DMS79 (cell line): ENCODE measurements at regions not wholly inside any gene's neighbourhood (a gene's known extent, or its start where the extent isn't known, plus 50 kb on each side); places are given as distances from the start of the nearest gene placed in this dataset.
"Not testable (repeated sequence)": the region's sequence is repeated elsewhere in the genome, so short reads cannot be mapped to it uniquely, and the experiment has no call there.

Source experiments
- DNase-seq: peaks from one replicate; lab custom pipeline; 2025; lab: John Stamatoyannopoulos, UW

DNA sequence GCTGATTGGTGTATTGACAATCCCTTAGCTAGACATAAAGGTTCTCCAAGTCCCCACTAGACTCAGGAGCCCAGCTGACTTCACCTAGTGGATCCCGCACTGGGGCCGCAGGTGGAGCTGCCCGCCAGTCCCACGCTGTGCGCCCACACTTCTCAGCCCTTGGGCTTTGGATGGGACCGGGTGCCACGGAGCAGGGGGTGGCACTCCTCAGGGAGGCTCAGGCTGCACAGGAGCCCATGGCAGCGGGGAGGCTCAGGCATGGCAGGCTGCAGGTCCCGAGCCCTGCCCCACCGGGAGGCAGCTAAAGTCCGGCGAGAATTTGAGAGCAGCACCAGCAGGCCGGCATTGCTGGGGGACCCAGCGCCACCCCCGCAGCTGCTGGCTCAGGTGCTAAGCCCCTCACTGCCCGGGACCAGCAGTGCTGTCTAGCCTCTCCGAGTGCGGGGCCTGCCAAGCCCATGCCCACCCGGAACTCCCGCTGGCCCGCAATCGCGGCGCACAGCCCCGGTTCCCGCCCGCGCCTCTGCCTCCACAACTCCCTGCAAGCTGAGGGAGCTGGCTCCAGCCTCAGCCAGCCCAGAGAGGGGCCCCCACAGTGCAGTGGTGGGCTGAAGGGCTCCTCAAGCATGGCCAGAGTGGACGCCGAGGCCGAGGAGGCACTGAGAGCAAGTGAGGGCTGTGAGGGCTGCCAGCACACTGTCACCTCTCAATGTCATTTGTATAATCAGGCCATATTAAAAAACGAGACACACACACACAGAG, 437.2 kb downstream of the CSNK1G3 start:
- DNase-seq = no peak

DNA sequence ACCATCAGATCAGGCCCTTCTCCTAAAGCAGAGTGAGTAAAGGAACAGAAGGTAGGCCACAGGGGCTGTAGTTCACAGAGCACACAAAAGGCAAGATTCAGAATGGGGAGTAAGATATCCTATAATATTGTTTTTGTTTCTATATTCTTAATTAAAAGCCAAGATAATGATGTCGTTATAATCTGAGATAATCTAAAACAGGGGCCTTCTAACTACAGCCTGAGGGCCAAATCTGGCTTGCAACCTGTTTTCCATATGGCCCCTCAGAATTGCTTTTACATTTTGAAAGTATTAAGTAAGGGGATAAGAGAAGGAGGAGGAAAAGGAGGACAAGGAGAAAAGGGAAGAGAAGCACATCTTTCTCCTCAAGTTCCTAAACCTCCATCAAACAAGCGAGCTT, 435.8 kb downstream of the CSNK1G3 start:
- DNase-seq = no peak

DNA sequence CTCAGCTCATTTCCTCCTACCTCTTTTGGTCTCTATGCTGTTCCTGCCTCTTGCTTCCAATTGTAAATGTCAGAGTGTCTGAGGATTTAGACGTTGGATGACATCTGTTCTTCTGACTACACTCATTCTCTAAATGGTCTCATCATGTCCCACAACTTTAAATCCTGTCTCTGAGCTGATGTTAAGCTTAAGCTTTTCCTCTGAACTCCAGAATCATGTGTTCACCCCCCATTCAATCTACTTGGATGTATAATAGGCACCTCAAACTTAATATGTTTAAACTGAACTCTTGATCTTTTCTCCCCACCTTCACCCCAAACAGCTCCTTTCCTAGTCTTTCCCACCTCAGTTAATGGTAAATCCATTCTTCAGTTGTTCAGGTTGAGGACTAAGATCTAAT, 433.6 kb downstream of the CSNK1G3 start:
- DNase-seq = no peak

DNA sequence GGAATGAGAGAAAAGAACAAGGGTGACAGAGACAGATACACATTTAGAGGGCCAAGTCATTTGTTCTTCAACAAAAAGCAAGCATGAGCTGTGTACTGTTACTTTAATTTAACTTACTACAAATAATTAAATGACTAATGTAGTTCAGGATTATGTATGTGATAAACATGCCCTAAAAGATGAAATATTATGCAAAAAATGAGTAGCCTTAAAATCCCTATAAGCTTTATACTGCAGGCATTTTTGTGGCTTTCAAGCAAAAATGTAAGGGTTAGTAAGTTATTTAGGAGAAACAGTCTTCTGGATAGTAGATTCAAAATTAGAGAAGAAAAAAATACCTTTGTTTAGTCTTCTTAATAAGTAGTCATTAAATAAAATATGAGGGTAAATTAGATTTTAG, 431.2 kb downstream of the CSNK1G3 start:
- no peak for DNase-seq

DNA sequence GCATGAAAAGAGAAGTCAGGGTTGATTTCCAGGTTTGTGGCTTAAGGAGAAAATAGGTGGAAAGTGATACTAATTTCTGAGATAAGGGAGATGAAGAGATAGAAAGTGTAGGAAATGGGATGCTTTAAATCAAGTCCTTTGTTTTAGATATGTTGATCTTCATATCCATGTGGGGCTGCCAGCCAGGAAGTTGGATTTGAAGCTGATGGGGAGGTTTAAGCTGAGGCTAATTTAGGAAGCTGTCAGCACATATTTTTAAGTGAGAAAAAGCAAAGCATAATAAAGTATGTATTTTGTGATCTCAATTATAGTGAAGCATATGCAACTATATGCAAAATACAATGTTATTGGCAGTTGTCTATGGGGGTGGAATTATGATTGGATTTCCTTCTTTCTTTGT, 428.4 kb downstream of the CSNK1G3 start:
- DNase-seq = no peak

DNA sequence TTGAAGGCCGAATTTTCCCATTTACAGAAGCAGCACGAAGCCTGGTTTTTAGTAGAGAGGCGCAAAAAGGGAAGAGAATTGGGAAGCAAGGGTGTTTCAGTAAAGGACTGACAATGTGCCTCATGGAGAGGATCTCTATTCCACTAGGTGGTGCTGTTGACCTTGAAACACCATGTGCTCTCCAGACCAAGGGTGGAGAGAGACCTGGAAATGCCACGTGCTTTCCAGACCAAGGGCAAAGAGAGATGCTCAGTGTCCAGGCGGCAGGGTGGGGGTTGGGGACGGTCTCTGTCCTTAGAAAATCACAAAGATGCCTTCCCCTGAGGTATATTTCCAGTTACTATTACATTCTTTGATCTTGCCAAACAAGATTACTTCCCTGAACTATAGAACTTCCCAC, 425.3 kb downstream of the CSNK1G3 start:
- DNase-seq = no peak

DNA sequence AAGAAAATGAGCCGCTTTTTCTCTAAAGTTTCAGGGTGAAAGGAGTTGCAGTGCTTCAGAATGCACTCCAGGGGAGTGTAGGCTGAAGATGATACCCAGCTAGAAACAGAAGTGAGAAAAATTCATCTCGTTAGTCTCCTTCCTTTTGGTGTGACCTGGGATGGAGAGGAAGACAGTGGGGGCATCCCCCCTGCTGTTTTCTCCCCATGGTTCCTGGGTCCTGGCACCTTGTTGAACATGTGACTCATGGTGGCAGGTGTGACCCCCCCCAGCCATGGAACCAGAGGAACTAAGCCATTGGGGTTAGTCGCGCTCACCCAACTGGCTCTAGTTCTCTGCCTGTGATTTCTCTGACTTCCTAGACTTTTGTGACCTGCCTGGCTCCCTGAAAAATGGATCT, 424.6 kb downstream of the CSNK1G3 start:
- no peak for DNase-seq

DNA sequence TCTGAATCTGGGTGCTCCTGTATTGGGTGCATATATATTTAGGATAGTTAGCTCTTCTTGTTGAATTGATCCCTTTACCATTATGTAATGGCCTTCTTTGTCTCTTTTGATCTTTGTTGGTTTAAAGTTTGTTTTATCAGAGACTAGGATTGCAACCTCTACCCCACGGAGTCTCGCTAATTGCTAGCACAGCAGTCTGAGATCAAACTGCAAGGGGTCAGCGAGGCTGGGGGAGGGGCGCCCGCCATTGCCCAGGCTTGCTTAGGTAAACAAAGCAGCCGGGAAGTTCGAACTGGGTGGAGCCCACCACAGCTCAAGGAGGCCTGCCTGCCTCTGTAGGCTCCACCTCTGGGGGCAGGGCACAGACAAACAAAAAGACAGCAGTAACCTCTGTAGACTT, 421.8 kb downstream of the CSNK1G3 start:
- not testable (repeated sequence) for DNase-seq

DNA sequence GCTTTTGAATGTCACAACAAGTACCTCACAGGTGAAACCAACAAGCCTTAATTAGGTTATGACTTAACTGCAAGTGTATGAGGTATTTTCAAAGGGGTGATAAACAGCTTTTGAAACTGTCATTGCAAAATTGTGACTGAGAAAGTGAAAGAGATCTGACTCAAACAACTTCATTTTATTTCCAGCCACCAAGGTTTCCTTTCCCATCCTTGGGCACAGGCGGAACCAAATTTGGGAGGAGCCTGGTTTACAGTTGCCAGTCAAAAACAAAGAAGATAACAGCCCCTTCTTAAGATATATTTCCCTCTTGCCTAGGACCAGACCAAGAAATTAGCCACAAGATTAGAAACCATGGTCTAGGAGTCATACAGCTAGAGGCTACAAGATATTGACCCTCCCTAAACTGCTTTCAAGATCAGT, 417.1 kb downstream of the CSNK1G3 start:
- no peak for DNase-seq

DNA sequence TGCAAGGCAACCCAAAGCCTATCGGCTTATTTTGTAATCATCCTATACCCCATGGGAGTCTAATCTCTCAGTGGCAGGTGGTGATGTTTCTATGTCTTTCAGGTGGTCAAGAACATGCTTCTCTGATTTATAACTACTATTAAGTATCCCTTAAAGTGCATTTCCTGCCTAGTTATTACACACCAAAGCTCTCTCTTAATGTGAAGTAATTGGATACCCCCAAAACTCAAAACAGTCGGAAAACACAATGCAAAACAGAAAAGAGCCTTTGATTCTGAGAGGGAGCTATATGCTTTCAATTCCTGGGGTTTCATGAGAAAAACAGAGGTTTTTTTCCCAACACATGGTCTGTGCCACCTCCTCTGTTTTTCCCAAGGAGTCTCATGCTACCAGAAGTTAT, 416.4 kb downstream of the CSNK1G3 start:
- no peak for DNase-seq

DNA sequence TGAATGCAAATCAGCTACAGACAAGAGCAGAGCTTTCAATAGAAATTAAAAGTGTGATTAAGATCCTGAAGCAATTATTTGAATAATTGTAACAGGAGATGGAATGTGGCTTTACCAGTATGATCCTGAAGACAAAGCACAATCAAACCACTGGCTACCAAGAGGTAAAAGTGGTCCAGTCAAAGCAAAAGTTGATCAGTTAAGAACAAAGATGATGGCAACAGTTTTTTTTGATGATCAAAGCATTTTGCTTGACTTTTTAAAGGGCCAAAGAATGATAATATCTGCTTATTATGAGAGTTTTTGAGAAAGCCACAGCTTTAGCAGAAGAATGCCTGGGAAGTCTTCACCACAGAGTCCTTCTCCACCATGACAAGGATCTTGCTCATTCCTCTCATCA, 409.2 kb downstream of the CSNK1G3 start:
- DNase-seq = no peak

DNA sequence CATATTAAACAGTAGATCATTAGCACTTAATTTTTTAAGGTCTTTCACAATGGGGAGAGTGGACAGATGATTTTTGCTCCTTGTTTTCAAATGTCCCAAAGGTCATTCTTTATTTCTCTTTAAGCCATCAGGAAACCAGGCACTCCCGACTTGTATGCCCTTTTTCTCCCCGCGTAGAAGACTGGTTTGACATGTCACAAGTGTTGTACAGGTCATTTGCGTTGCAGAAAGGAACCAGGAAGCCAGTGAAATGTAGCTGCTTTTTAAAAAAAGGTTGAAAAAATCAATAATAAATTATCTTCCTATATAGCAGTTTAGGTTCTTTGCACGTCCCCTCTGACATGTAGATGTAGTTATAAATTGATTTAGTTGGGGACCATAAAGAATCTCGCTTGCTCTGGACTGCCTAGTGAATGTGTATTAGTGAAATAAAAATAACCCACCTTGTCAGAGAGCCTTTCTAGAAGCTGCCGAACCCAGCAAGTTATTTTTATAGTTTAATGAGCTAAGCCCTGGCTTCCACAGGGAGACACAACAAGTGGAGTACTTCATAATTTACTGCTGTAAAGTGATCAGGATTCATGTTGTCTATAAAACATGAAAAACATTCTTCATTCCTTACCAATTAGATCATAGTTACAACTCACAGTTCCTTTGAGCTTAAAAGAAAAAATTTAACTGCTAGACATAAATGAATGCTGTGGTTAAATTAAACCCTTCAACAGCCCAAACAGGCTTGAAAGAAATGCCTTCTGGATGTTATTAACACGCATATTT, 404.6 kb downstream of the CSNK1G3 start:
- DNase-seq = peak; percentile 25

DNA sequence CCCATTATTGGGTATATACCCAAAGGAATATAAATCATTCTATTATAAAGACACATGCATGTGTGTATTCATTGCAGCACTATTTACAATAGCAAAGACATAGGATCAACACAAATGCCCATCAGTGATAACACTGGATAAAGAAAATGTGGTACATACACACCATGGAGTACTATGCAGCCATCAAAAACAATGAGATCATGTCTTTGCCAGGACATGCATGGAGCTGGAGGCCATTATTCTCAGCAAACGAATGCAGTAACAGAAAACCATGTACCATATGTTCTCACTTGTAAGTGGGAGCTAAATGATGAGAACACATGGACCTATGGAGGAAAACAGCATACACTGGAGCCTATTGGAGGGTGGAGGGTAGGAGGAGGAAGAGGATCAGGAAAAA, 402.4 kb downstream of the CSNK1G3 start:
- DNase-seq = no peak

DNA sequence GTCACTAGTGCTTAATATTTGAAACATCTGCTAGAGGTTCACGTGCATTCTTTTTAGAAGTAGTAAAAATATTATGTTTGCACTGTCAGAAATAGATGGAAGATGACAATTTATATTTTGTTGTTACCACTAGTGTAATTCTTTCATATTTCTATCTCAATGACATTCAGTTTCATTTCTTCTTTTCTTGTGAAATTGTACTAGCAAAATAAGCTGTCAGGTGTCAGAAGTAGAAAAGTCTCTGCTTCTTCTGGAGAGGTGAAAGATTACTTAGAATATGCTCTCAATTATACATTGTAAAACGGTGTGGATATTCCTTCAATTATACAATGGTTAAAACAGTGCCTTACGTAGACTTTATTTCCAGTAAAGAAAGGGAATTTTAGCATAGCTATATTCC, 395.4 kb downstream of the CSNK1G3 start:
- DNase-seq = no peak

DNA sequence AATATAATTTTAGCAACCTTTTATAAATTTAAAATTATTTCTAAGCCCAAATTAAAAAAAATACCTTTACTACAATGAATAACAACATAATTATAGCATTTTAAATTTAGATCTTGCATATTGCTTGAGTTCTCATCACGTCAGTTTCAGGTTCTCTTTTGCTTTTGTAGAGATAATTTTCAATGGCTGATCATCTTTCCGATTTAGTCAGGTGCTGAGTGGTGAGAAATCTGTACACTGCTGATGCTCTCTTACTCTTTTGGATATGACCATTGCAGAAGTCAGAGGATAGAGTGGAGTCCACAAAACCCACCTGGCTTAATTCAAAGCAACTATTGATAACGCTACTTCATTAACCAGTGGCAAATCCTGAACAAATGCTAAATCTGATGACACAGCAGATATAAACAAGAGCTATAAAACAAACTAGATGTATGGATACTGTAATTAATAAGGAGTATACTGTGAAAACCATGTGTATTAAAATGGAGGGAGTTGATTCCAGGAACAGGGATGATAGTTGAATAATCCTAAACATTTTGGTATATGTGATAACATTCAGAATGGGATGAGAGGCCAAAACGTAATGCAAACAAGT, 394.8 kb downstream of the CSNK1G3 start:
- no peak for DNase-seq

DNA sequence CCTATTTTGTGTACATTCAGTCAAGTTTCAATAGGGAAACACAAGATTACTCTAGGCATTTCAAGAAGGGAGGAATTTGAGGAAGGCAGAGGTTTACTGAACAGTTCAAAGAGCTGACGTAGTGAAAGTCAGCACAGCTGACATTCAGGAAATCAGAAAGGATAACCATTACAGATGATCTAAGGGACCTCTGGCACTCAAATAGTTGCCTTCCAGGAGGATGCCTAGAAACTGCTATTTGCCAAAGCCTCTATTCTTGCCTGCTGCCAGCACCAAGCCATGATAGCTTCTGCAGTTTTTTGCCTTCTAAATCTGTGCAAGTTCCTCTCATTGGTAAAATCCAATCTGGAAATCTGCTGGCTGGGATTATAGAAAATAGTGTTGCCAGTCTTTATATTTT, 373.1 kb downstream of the CSNK1G3 start:
- DNase-seq = no peak

DNA sequence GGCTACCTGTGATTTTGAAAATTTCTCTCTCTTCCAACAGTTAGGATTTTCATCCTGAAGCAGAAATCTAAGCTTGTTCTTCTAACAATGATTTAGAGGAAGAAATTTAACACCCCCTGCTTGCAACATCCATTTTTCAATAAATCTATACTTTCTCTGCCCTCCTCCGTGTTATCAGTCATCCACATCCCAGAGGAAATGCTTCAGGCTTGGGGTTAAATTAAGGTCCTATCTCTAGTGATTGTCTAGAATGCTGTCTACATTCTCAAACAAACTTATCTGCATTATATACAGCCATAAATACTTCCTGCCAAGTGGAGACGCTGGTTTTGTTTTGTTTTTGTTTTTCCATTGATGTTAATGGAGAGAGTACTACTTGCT, 371.0 kb downstream of the CSNK1G3 start:
- DNase-seq = no peak

DNA sequence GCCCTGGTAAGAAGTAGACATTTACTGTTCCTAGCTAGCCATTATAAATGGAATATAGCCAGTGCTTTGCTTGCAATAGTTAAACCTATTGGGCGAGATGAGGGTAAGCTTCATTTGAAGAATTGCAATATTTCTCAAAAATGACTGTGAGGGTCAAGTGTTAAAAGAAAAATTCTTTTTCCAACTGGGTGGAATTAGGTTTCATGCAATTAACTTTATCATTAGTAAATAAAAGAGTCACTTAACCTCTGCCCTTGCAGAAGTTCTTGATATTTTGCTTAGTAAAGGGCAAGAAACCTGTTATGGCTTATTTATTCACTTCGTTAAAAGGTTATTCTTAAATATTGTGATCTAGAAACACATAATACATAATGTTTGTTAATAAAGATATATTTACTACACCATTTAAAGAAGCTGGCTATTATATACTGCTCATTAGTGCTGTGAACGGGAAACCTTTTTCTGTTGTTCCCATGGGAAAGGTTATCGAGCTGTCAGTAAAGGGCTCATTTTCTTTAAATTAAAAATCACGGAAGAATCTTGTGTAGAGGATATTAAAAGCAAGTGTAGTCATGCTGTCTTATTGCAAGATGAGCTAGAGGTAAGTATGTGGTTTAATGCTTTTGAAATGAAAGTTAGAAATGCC, 370.5 kb downstream of the CSNK1G3 start:
- no peak for DNase-seq

DNA sequence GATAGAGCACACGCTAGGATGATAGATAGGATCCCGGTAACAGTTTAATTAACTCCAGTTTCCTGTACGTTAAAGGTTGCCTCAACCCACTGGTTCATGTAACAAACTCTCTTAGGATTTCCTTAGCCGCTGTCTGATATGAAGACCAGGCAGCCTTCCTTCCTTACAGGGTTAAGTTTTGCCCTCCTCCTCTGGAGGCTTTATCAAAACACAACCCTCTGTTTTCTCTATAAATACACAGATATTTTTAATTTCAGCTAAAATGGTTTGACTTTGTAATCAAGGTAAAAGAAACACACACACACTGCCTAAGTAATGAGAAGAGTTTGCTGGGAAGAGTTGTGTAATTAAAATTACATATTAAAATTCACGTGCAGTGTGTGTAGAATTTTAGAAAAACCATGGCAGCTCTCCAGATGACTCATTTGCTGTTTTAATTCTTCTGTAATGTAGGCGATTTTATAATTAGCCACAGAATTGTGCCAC, 369.8 kb downstream of the CSNK1G3 start:
- DNase-seq = no peak

DNA sequence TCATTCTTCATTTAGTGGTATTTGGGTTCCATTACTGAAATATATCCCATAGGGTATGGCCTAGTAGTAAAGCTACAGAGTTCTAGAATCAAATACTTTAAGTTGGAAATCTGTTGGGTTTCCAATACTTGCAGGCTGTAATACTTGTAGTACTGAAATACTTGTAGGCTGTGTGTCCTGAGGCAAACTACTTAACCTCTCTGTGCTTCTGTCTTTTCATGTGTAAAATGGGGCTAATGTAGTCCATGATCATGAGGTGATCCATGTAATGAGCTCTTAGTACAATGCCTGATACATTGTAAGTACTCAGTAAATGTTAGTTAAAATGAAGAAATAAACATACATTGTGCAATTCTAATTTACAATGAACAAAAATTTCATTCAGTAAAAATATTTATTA, 368.9 kb downstream of the CSNK1G3 start:
- no peak for DNase-seq

DNA sequence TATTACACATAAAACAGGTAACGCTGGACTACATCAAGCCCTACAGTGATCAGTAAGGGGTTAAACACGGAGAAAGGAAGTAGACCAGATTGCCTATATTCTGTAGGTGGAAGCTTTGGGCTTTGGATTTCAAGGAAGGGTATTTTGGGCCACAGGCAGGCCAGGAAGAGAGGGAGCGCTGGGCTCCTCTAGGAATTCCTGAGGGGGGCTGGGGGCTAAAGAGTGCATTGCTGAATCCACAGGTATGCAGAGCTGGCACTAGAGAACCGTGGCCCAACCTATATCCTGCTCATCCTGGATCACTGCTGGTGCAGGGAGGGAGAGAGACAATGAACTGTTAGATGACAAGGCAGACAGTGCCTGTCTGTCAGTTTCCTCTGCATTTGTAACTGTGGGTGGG, 367.1 kb downstream of the CSNK1G3 start:
- DNase-seq = no peak

DNA sequence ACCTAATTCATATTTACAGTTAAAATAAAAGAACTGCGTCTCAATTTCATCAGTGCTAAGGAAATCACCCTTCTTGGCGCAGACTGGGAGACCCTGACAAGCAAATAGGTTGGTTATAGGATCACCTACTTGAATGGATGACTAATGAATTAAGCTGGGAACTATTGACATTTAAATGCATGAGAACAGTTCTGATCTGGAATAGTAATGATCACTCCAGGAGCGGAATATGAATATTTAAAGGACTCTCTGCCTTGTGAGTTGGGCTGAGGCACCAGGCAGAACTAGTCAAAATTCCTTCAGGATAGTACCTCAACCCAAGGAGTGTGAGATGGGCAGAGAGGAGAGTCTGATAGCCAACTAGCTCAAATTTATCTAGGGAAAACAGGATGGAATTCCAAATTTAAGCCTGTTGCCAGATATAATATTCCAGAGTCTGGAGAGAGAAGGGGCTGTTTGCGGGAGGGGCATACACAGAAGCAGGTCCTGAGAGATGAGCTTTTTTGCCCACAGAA, 364.4 kb downstream of the CSNK1G3 start:
- no peak for DNase-seq
